ENCODE measurements at regions not wholly inside any gene's neighbourhood (a gene's known extent, or its start where the extent isn't known, plus 50 kb on each side); places are given as distances from the start of the nearest gene placed in this dataset.
"Not testable (repeated sequence)": the region's sequence is repeated elsewhere in the genome, so short reads cannot be mapped to it uniquely, and the experiment has no call there.

DNA sequence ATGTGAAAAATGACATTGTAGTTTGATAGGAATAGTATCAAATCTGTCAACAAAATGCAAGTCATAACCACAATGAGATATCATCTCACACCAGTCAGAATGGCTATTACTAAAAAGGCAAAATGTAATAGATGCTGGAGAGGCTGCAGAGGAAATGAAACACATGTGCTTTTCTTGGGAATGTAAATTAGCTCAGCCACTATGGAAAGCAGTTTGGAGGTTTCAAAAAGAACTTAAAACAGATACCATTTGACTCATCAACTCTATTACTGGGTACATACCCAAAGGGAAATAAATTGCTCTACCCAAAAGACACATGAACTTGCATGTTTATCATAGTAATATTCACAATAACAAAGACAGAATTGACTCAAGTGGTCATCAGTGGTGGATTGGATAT is 572.6 kb downstream of the TRIB2 start:
- no peak overlapping the region for H3K27ac ChIP-seq (ENCODE audit: low read length)
- TF ChIP-seq TCF7L2 (IDR thresholded peaks at IDR 0.05; ENCODE audit: low read depth, low read length): no peak
- TF ChIP-seq, protein P1, sequence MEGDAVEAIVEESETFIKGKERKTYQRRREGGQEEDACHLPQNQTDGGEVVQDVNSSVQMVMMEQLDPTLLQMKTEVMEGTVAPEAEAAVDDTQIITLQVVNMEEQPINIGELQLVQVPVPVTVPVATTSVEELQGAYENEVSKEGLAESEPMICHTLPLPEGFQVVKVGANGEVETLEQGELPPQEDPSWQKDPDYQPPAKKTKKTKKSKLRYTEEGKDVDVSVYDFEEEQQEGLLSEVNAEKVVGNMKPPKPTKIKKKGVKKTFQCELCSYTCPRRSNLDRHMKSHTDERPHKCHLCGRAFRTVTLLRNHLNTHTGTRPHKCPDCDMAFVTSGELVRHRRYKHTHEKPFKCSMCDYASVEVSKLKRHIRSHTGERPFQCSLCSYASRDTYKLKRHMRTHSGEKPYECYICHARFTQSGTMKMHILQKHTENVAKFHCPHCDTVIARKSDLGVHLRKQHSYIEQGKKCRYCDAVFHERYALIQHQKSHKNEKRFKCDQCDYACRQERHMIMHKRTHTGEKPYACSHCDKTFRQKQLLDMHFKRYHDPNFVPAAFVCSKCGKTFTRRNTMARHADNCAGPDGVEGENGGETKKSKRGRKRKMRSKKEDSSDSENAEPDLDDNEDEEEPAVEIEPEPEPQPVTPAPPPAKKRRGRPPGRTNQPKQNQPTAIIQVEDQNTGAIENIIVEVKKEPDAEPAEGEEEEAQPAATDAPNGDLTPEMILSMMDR (IDR thresholded peaks at IDR 0.05): no peak
- no peak for TF ChIP-seq SIN3A (IDR thresholded peaks at IDR 0.05; ENCODE audit: borderline replicate concordance, insufficient read depth, low read depth, low read length)
- TF ChIP-seq REST (IDR thresholded peaks at IDR 0.05; ENCODE audit: insufficient read depth in 1 of 2, low read depth in 2 of 2, low read length in 1 of 2): no peak
- TF ChIP-seq POLR2AphosphoS5 (IDR thresholded peaks at IDR 0.05; ENCODE audit: low read depth, low read length): no peak
- in situ Hi-C loops (cut with HindIII; ENCODE audit: low pct_unique_long_range_greater_than_20kb, low sequenced_read_pairs): no loop called here
- no peak overlapping the region for H3K4me3 ChIP-seq (ENCODE audit: low read depth in 2 of 2, low read length in 2 of 2)
- H3K36me3 ChIP-seq (ENCODE audit: control insufficient read depth, insufficient read depth, low read length): no peaks in the 10 kb centered on the region
- no peaks in the 10 kb centered on the region; the same call in 1 of the 2 replicates for H3K9me3 ChIP-seq (ENCODE audit: control insufficient read depth, insufficient read depth, low read depth, low read length)
- ATAC-seq: no peak
- DNase-seq (ENCODE audit: low read depth, low spot score): no peak
- ChIA-PET CTCF (no interaction called here), POLR2A (no interaction called here)
- intact Hi-C loops (cut with micrococcal nuclease; ENCODE audit: unreplicated experiment): no loop called here
- no peaks in the 10 kb centered on the region for H3K27me3 ChIP-seq (ENCODE audit: control insufficient read depth, insufficient read depth, low read length)
- no peaks in the 10 kb centered on the region for H3K4me1 ChIP-seq (ENCODE audit: control insufficient read depth, insufficient read depth, low read length)
- BruUV-seq (replicated peaks): no TSS peak

DNA sequence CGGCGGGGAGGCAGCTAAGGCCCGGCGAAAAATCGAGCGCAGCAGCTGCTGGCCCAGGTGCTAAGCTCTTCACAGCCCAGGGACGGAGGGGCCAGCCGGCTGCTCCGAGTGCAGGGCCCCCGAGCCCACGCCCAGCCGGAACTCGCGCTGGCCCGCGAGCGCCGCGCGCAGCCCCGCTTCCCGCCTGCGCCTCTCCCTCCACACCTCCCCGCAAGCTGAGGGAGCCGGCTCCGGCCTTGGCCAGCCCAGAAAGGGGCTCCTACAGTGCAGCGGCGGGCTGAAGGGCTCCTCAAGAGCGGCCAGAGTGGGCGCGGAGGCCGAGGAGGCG is 591.7 kb downstream of the TRIB2 start:
- CTCF ChIA-PET; DNase-seq (ENCODE audit: low read depth, low spot score); H3K36me3 ChIP-seq (ENCODE audit: control insufficient read depth, insufficient read depth, low read length); ATAC-seq; POLR2A ChIA-PET; intact Hi-C loops (cut with micrococcal nuclease; ENCODE audit: unreplicated experiment); H3K27ac ChIP-seq (ENCODE audit: low read length); H3K4me1 ChIP-seq (ENCODE audit: control insufficient read depth, insufficient read depth, low read length); H3K4me3 ChIP-seq (ENCODE audit: low read depth in 2 of 2, low read length in 2 of 2); BruUV-seq (replicated peaks); in situ Hi-C loops (cut with HindIII; ENCODE audit: low pct_unique_long_range_greater_than_20kb, low sequenced_read_pairs); H3K27me3 ChIP-seq (ENCODE audit: control insufficient read depth, insufficient read depth, low read length); H3K9me3 ChIP-seq (ENCODE audit: control insufficient read depth, insufficient read depth, low read depth, low read length): not testable (repeated sequence)

DNA sequence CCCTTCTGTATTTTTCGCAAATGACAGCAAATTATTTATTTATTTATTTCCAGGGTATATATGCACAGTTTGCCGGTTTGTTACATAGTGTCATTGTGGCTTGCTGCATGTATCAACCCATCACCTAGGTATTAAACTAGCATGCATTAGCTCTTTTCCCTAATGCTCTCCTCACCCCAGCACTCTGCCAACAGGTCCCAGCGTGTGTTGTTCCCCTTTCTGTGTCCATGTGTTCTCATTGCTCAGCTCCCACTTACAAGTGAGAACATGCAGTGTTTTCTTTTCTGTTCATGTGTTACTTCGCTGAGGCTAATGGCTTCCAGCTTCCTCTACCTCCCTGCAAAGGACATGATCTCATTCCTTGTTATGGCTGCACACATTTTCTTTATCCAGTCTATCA is 592.3 kb downstream of the TRIB2 start:
- H3K4me1 ChIP-seq (ENCODE audit: control insufficient read depth, insufficient read depth, low read length): no peaks in the 10 kb centered on the region
- H3K27me3 ChIP-seq (ENCODE audit: control insufficient read depth, insufficient read depth, low read length): no peaks in the 10 kb centered on the region
- H3K27ac ChIP-seq (ENCODE audit: low read length): no peak overlapping the region
- intact Hi-C loops (cut with micrococcal nuclease; ENCODE audit: unreplicated experiment) (no loop called here), in situ Hi-C loops (cut with HindIII; ENCODE audit: low pct_unique_long_range_greater_than_20kb, low sequenced_read_pairs) (no loop called here)
- no peak overlapping the region for H3K4me3 ChIP-seq (ENCODE audit: low read depth in 2 of 2, low read length in 2 of 2)
- ChIA-PET CTCF (no interaction called here), POLR2A (no interaction called here)
- DNase-seq (ENCODE audit: low read depth, low spot score) (no peak), ATAC-seq (no peak)
- TF ChIP-seq, protein P1 (IDR thresholded peaks at IDR 0.05): no peak
- TF ChIP-seq SIN3A (IDR thresholded peaks at IDR 0.05; ENCODE audit: borderline replicate concordance, insufficient read depth, low read depth, low read length): no peak
- no peak for TF ChIP-seq POLR2AphosphoS5 (IDR thresholded peaks at IDR 0.05; ENCODE audit: low read depth, low read length)
- TF ChIP-seq TCF7L2 (IDR thresholded peaks at IDR 0.05; ENCODE audit: low read depth, low read length): no peak
- no peak for TF ChIP-seq REST (IDR thresholded peaks at IDR 0.05; ENCODE audit: insufficient read depth in 1 of 2, low read depth in 2 of 2, low read length in 1 of 2)
- BruUV-seq (replicated peaks): no TSS peak
- H3K36me3 ChIP-seq (ENCODE audit: control insufficient read depth, insufficient read depth, low read length): no peaks in the 10 kb centered on the region
- H3K9me3 ChIP-seq (ENCODE audit: control insufficient read depth, insufficient read depth, low read depth, low read length): no peaks in the 10 kb centered on the region

Measured in Panc1 (cell line).